DMS 273 treated with DMSO at 0.1 percent for 48 hours (cell line): ENCODE measurements at regions not wholly inside any gene's neighbourhood (a gene's known extent, or its start where the extent isn't known, plus 50 kb on each side); places are given as distances from the start of the nearest gene placed in this dataset.
"Not testable (repeated sequence)": the region's sequence is repeated elsewhere in the genome, so short reads cannot be mapped to it uniquely, and the experiment has no call there.

Source experiments
- DNase-seq: peaks from one replicate; lab custom pipeline; 2025; lab: John Stamatoyannopoulos, UW

- DNase-seq: not testable (repeated sequence)
Measured at GRCh38 chr9:129545876-129546275, 75.0 kb downstream of the C9orf50 start.

- no peak for DNase-seq
Measured at GRCh38 chr9:129544761-129545160, 76.1 kb downstream of the C9orf50 start.

- no peak for DNase-seq
Measured at GRCh38 chr9:129542741-129543140, 78.2 kb downstream of the C9orf50 start.

GRCh38 chr9:129541270-129541669 is 79.6 kb downstream of the C9orf50 start:
- no peak for DNase-seq

- no peak for DNase-seq
Measured at GRCh38 chr9:129539446-129539845, 81.5 kb downstream of the C9orf50 start.

GRCh38 chr9:129531860-129532402 is 89.0 kb downstream of the C9orf50 start:
- DNase-seq: not testable (repeated sequence)

- DNase-seq: not testable (repeated sequence)
Measured at GRCh38 chr9:129527955-129528354, 92.9 kb downstream of the C9orf50 start.

- no peak for DNase-seq
Measured at GRCh38 chr9:129525656-129526196, 95.2 kb downstream of the C9orf50 start.

GRCh38 chr9:129524582-129525270 is 96.2 kb downstream of the C9orf50 start:
- no peak for DNase-seq

GRCh38 chr9:129523943-129524581 is 96.8 kb downstream of the C9orf50 start:
- DNase-seq: no peak

- DNase-seq: no peak
Measured at GRCh38 chr9:129522351-129522750, 98.5 kb downstream of the C9orf50 start.

- no peak for DNase-seq
Measured at GRCh38 chr9:129520082-129520481, 100.8 kb downstream of the C9orf50 start.

- DNase-seq: no peak
Measured at GRCh38 chr9:129518074-129518473, 102.8 kb downstream of the C9orf50 start.

- DNase-seq: no peak
Measured at GRCh38 chr9:129517006-129517405, 103.9 kb downstream of the C9orf50 start.

- no peak for DNase-seq
Measured at GRCh38 chr9:129514891-129515290, 106.0 kb downstream of the C9orf50 start.

GRCh38 chr9:129514497-129514867 is 106.4 kb downstream of the C9orf50 start:
- no peak for DNase-seq

GRCh38 chr9:129513856-129514496 is 106.9 kb downstream of the C9orf50 start:
- no peak for DNase-seq

- no peak for DNase-seq
Measured at GRCh38 chr9:129513282-129513681, 107.6 kb downstream of the C9orf50 start.

- no peak for DNase-seq
Measured at GRCh38 chr9:129511285-129511900, 109.5 kb downstream of the C9orf50 start.

GRCh38 chr9:129509533-129509928 is 111.4 kb downstream of the C9orf50 start:
- no peak for DNase-seq

GRCh38 chr9:129507805-129508204 is 113.1 kb downstream of the C9orf50 start:
- DNase-seq: no peak

- no peak for DNase-seq
Measured at GRCh38 chr9:129506892-129507291, 114.0 kb downstream of the C9orf50 start.
